GM18499 (cell line): ENCODE measurements at regions not wholly inside any gene's neighbourhood (a gene's known extent, or its start where the extent isn't known, plus 50 kb on each side); places are given as distances from the start of the nearest gene placed in this dataset.
"Not testable (repeated sequence)": the region's sequence is repeated elsewhere in the genome, so short reads cannot be mapped to it uniquely, and the experiment has no call there.

Source experiments
- ATAC-seq: cut with Tn5 transposase; IDR thresholded peaks from one replicate; pipeline ENCODE4 v1.9.1; 2021; ENCODE audit warnings: moderate number of reproducible peaks; ENCODE audit not compliant: insufficient read depth, unreplicated experiment

- ATAC-seq = no peak
These were observed 1631.3 kb downstream of the PCDH18 start for GRCh38 chr4:135900956-135901355.

DNA sequence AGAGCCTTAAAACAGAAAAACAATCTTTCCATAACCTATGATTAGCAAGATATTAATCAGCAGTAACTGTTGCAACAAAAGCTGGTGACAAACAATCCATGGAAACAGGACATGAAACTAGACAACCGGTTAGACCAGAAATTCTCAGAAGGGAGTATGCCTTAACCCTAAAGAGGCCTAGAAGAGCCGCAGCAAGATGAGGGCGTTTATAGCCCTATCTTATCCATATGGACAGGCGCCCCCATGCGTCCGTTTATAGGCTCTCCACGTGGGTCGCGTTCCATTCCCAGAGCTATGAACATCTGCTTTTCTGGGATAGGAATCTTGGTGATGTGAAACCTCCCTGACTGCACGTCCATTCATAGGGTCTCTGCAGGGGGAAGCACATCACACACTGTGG is 1662.7 kb upstream of the PABPC4L start:
- ATAC-seq = not testable (repeated sequence)

- no peak for ATAC-seq
These were observed 1639.2 kb upstream of the PABPC4L start for GRCh38 chr4:135840781-135841180.

DNA sequence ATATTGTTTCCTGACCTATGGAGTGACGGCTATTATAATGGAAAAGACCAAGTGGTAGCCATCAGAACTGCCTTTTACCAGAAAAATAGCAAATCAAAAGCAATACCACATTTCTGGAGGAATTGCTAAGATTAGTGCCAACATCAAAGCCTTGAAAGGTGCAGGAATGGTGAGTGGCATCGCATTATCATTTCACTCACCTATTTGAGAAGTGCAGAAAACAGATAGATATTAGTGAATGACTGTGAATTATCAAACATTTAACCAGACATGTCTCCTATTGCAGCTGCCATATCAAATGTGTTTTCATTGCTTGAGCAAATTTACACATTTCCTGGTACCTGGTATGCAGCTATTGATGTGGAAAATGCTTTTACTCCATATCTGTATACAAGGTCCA is 1638.1 kb upstream of the PABPC4L start:
- no peak for ATAC-seq

DNA sequence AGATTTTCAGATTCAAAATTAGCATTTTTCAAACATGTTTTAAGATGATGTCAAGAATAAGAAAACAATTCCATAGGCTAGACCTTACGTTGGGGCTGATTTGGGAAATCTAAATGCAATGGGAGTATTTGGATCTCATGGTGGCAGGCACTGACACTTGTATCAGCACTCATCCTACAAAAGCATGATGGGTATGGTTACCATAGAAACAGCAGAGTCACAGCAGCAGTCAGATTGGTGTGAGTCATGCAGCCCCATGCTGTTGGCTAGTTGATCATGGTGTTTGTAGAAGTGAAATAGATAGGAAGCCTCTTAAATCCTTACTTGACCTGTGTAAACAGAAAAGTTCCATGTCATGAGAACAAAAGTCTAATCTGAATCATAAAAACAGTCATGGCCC is 1637.3 kb upstream of the PABPC4L start:
- no peak for ATAC-seq

GRCh38 chr4:135834471-135834870 is 1632.9 kb upstream of the PABPC4L start:
- no peak for ATAC-seq

GRCh38 chr4:135833529-135833928 is 1631.9 kb upstream of the PABPC4L start:
- ATAC-seq = no peak

- ATAC-seq = no peak
These were observed 1623.2 kb upstream of the PABPC4L start for GRCh38 chr4:135824759-135825296.

DNA sequence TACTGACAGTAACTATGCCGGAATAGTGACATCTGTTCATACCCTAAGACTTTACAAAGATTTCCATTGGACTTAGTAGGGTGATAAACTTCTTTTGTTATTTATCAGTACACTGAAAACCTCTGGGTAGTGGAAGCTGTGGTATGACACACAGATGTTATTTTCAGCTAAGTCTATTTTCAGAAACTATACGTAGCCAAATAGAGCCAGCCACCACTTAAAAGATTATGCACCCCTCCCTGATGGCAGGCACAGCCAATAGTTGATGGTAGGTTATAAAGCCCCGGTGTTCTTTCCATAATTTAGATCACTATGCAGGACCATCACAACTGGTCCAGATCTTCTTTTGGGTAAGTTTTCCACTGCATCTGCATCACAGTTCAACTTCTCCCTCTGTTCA is 1603.2 kb upstream of the PABPC4L start:
- ATAC-seq = no peak

GRCh38 chr4:135777361-135777760 is 1575.8 kb upstream of the PABPC4L start:
- no peak for ATAC-seq

DNA sequence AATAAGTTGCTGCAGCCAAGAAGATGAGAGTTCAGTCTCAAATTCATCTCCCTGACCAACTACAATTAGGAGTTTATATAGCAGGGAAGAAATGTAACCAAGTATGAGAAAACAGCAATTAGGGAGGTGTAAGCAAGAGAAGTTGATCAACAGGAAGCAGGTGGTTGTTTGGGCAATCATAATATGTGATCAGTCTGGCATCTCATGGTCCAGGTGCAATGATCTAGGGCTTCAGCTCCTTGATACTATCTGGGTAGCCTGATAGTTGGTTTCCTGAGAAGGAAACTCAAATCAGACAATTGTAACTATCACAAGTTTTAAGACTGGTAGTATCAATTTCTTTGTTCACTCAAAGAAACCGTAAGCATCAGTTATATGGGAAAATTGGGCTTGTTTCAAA is 1574.3 kb upstream of the PABPC4L start:
- no peak for ATAC-seq

GRCh38 chr4:135770505-135770904 is 1568.9 kb upstream of the PABPC4L start:
- ATAC-seq = no peak

DNA sequence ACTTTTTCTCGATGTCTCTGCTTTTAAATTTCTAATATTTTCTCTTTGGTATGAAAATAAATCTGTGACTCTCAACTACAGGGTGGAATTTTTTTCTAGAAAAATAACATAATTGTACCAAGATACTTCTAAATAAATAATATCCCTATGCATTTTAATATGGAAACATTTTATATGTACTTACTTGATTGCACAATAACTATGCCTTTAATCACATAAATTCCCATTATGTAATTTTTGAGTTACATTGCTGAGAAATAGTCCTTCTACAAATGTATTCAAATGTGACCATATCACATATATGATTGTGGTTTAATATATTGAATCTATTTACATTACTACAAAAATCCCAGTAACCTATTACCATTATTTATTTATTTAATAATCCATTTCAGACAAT is 1543.3 kb upstream of the PABPC4L start:
- ATAC-seq = no peak

DNA sequence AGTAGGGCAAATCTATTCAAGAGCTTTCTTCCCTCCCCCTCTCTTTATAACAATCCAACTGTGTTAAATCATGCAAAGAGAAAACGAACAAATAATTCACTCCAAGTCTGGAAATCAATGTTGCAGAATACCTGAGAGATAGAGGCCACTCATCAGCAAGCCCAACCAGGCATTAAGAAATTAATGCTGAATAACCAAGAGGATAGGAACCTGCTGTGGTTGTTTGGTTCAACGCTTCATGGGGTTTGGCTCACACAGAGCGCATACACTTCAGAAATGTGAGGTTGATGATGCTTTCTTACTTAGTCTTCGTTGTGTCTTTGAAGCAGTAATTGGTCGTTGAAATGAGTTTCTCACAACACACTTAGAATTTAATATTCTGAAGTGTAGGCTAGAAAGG is 1540.0 kb upstream of the PABPC4L start:
- ATAC-seq = no peak

DNA sequence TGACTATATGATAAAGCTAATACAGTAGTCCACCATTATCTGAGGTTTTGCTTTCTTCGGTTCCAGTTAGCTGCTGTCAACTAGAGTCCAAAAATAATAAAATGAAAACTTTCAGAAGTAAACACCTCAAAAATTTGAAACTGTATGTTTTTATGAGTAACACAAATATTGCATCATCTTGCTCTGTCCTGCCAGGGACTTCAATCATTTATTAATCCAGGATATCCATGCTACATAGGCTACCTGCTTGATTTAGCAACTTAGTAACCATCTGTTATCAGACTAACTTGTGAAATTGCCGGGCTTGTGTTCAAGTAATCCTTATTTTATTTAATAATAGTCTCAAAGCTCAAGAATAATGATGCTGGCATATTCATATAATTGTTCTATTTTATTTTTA is 1537.8 kb upstream of the PABPC4L start:
- no peak for ATAC-seq

DNA sequence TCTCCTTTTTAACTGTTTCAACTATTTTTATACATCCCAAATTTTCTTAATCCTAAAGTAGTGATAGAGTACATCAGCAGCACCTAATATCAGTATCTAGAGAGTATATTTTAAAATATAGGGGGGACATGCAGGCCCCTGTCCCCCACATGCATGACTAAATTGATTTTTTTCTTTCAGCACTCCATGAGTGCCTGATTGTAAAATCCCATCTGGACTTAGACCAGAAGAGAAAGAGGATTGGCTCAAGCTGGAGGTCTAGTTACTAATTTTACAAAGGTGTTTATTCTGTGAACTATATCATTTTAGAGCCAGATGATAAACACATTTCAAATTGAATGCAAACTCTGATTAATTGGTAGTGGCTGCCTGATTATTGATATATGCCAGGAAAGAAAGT is 1533.9 kb upstream of the PABPC4L start:
- ATAC-seq = no peak

GRCh38 chr4:135732448-135732847 is 1530.9 kb upstream of the PABPC4L start:
- no peak for ATAC-seq

DNA sequence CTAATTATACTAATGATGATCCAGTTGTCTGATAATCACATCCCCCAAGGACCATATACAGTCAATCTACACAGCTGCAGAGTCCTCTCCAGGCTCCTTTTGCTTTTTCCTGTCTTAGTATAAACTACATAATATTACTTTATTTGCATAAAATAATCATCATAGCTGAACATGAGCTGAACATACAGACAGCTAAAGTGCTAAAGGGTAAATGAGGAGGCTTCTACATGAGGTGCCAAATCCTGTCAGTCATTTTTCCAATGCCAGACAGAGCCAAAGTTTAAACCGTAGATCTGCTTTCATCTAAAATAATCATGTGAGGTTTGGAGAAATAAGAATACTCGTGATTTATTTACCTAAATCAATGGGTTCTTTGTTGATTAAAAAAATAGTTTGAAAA is 1530.1 kb upstream of the PABPC4L start:
- no peak for ATAC-seq

DNA sequence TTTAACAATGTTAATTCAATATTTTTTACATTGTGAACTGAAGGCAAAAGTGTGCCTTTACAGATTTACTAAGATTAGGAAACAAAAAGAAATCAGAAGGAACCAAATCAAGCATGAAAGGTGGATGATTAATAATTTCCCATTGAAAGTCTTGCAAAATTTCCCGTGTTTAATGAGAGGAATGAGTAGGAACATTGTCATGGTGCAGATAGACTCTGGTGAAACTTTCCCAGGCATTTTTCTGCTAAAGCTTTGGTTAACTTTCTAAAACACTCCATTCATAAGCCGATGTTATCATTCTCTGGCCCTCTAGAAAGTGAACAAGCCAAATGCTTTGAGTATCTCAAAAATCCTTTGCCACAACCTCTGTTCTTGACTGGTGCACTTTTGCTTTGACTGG is 1522.8 kb upstream of the PABPC4L start:
- ATAC-seq = no peak

DNA sequence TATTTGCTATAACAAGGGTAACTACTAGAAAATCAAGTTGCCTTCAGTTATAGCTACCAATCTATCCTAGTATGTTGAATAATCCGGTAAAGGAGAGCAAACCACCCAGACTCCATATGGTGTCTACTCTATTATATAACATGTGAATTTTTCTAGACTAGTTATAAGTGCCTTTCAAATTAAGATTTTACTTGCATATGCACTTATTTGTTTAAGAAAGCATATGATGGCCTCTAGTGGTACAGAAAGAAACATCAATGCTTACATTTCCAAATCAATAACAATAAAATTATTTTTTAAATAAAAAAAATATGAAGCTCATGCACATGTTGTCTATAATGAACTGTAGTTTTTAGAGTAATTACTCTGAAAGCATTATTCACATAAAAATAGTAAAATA is 1516.4 kb upstream of the PABPC4L start:
- ATAC-seq = no peak

DNA sequence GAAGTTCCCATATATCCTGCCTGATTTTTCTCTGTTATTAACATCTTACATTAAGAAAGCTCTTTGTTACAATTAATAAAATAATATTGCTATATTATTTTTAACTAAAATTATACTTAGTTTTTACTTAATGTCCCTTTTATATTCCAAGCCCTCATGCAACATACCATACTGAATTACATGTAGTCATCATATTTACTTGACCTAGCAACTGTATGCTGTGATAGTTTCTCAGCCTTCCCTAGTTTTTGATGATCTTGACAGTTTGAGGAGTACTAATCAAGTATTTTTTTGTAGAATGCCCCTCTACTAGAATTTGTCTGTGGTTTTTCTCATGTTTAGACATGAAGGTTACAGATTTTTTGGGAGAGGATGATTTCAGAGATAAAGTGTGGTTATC is 1503.8 kb upstream of the PABPC4L start:
- ATAC-seq = no peak

GRCh38 chr4:135694066-135694465 is 1492.5 kb upstream of the PABPC4L start:
- no peak for ATAC-seq

DNA sequence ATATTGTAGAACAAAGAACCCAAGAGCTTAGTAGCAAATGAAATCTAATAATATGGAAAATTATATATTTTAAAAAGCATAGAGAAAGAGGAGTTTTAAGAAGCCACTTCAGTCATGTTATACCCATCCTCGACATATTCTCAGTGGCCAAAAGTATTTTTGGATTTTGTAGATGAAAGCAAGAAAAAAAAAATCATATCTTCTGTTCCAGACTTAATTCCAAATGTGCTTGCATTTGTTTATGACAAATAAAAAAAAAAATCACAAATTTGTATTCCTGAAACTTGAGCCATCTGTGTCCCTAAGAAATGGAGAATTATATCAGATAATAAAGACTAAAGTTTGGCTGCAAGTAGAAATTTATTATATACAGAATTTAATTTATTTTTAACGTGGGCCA is 1482.4 kb upstream of the PABPC4L start:
- no peak for ATAC-seq
